ENCODE measurements at regions not wholly inside any gene's neighbourhood (a gene's known extent, or its start where the extent isn't known, plus 50 kb on each side); places are given as distances from the start of the nearest gene placed in this dataset.
"Not testable (repeated sequence)": the region's sequence is repeated elsewhere in the genome, so short reads cannot be mapped to it uniquely, and the experiment has no call there.

DNA sequence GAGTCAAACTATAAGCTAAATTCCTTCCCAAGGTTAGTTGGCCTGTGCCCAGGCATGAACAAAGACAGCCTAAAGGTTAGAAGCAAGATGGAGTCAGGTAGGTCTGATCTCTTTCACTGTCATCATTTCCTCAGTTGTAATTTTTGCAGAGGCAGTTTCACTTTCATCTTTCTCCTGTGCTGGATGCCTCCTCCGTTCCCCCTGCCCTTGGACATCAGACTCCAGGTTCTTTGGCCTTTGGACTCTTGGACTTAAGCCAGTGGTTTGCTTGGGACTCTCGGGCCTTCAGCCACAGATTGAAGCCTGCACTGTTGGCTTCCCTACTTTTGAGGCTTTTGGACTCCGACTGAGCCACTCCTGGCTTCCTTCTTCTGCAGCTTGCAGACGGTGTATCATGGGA is 4013.8 kb upstream of the TPTE start:
- H3K9me3 Mint-ChIP-seq (ENCODE audit: unreplicated experiment); H3K27me3 ChIP-seq (ENCODE audit: insufficient read depth, low read length); H3K36me3 Mint-ChIP-seq (ENCODE audit: low read depth, unreplicated experiment): not testable (repeated sequence)

DNA sequence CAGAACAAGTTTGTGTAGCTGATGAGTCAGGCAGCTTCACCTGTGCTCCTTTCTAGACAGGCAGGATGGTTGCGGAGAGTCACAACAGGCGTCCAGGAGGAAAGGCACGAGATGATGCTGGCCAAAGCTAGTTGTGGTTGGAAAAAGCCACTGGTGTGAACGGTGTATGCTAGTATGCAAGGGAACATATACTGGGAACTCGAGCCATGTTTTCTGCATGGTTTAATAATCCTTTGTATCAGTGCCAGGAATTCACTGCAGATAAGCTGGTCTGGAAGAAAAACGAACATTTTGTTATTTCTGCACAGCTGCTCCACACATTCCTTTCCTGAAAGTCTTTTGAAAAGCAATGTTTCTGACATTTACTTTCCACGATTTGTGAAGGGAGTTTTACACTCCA is 3999.6 kb upstream of the TPTE start:
- H3K9ac ChIP-seq (ENCODE audit: low read length); H3K36me3 Mint-ChIP-seq (ENCODE audit: low read depth, unreplicated experiment); H3K4me2 ChIP-seq (ENCODE audit: low read length); DNase-seq (ENCODE audit: low read depth); H3K4me3 ChIP-seq (ENCODE audit: insufficient read depth, low read depth, low read length); H3K9me3 Mint-ChIP-seq (ENCODE audit: unreplicated experiment); FAIRE-seq; H3K27ac Mint-ChIP-seq (ENCODE audit: unreplicated experiment); H3K79me2 ChIP-seq (ENCODE audit: insufficient read depth, low read length); H3K4me1 Mint-ChIP-seq (ENCODE audit: low read depth, unreplicated experiment); H3K27ac ChIP-seq (ENCODE audit: low read depth, low read length); H3K4me3 Mint-ChIP-seq (ENCODE audit: unreplicated experiment); H3K27me3 ChIP-seq (ENCODE audit: insufficient read depth, low read length); H3K9me3 ChIP-seq (ENCODE audit: insufficient read depth, low read depth, low read length); H3K27me3 Mint-ChIP-seq (ENCODE audit: low read depth, unreplicated experiment); H4K20me1 ChIP-seq (ENCODE audit: insufficient read depth, low read length); H2AFZ ChIP-seq (ENCODE audit: low read depth, low read length); H3K36me3 ChIP-seq (ENCODE audit: insufficient read depth, low read length); H3K4me1 ChIP-seq (ENCODE audit: insufficient read depth, low read length): not testable (repeated sequence)

More for the DNA sequence above, 4013.8 kb upstream of the TPTE start:
- not testable (repeated sequence) for H4K20me1 ChIP-seq (ENCODE audit: insufficient read depth, low read length); H3K36me3 ChIP-seq (ENCODE audit: insufficient read depth, low read length); H3K4me3 Mint-ChIP-seq (ENCODE audit: unreplicated experiment); H3K27ac ChIP-seq (ENCODE audit: low read depth, low read length); H3K4me1 ChIP-seq (ENCODE audit: insufficient read depth, low read length); H3K4me3 ChIP-seq (ENCODE audit: insufficient read depth, low read depth, low read length); H3K27ac Mint-ChIP-seq (ENCODE audit: unreplicated experiment); DNase-seq (ENCODE audit: low read depth); H2AFZ ChIP-seq (ENCODE audit: low read depth, low read length); H3K79me2 ChIP-seq (ENCODE audit: insufficient read depth, low read length); FAIRE-seq; H3K4me2 ChIP-seq (ENCODE audit: low read length); H3K9ac ChIP-seq (ENCODE audit: low read length); H3K27me3 Mint-ChIP-seq (ENCODE audit: low read depth, unreplicated experiment); H3K9me3 ChIP-seq (ENCODE audit: insufficient read depth, low read depth, low read length); H3K4me1 Mint-ChIP-seq (ENCODE audit: low read depth, unreplicated experiment)

DNA sequence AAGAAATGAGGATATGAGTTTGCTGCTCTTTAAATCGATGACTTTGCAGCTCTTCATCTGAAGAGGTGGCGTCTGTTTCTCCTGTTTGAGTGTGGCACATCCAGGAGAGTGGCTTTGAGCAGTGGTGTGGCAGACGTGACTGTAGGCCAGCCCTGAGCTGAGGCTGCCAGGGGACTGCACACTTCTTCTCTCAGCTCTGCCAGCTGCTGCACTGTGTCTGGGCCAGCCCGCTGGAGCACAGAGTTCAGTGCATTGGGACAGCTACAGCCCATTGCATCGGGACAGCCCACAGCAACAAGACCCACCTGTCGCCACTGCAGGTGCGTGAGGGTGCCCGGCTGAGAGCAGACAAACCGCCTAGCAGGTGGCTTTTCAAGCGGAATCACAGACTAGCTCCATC is 3995.2 kb upstream of the TPTE start:
- H3K27ac Mint-ChIP-seq (ENCODE audit: unreplicated experiment); H4K20me1 ChIP-seq (ENCODE audit: insufficient read depth, low read length); H3K27me3 ChIP-seq (ENCODE audit: insufficient read depth, low read length); H3K4me1 Mint-ChIP-seq (ENCODE audit: low read depth, unreplicated experiment); H3K27me3 Mint-ChIP-seq (ENCODE audit: low read depth, unreplicated experiment); H3K27ac ChIP-seq (ENCODE audit: low read depth, low read length); H3K9ac ChIP-seq (ENCODE audit: low read length); FAIRE-seq; H2AFZ ChIP-seq (ENCODE audit: low read depth, low read length); H3K4me1 ChIP-seq (ENCODE audit: insufficient read depth, low read length); DNase-seq (ENCODE audit: low read depth); H3K9me3 Mint-ChIP-seq (ENCODE audit: unreplicated experiment); H3K4me2 ChIP-seq (ENCODE audit: low read length); H3K36me3 ChIP-seq (ENCODE audit: insufficient read depth, low read length); H3K79me2 ChIP-seq (ENCODE audit: insufficient read depth, low read length); H3K4me3 Mint-ChIP-seq (ENCODE audit: unreplicated experiment); H3K4me3 ChIP-seq (ENCODE audit: insufficient read depth, low read depth, low read length); H3K36me3 Mint-ChIP-seq (ENCODE audit: low read depth, unreplicated experiment); H3K9me3 ChIP-seq (ENCODE audit: insufficient read depth, low read depth, low read length): not testable (repeated sequence)

DNA sequence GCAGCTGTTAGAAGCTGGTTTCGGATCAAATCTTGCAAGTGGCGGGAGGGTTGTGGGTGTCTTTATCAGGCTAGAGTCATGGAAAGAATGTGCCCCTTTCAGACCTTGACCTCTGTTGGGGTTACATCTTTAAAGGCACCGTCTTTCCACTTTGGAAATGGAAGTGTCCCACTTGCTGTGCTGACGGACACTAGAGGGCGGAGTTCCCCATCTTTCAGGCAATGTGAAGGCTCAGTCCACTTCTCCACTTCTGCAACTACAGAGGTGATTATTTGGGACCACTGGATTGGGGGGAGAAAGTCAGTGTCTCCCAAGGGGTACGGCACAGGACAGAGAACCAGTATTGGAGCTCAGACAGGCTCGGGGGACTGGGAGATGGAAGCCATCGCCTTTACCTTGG is 3990.7 kb upstream of the TPTE start:
- not testable (repeated sequence) for H3K27me3 Mint-ChIP-seq (ENCODE audit: low read depth, unreplicated experiment); H3K4me1 ChIP-seq (ENCODE audit: insufficient read depth, low read length); H3K9me3 Mint-ChIP-seq (ENCODE audit: unreplicated experiment); H3K4me1 Mint-ChIP-seq (ENCODE audit: low read depth, unreplicated experiment); DNase-seq (ENCODE audit: low read depth); H2AFZ ChIP-seq (ENCODE audit: low read depth, low read length); H3K9me3 ChIP-seq (ENCODE audit: insufficient read depth, low read depth, low read length); H3K9ac ChIP-seq (ENCODE audit: low read length); H3K27ac Mint-ChIP-seq (ENCODE audit: unreplicated experiment); H3K27me3 ChIP-seq (ENCODE audit: insufficient read depth, low read length); H3K79me2 ChIP-seq (ENCODE audit: insufficient read depth, low read length); H3K36me3 ChIP-seq (ENCODE audit: insufficient read depth, low read length); H4K20me1 ChIP-seq (ENCODE audit: insufficient read depth, low read length); FAIRE-seq; H3K27ac ChIP-seq (ENCODE audit: low read depth, low read length); H3K36me3 Mint-ChIP-seq (ENCODE audit: low read depth, unreplicated experiment); H3K4me2 ChIP-seq (ENCODE audit: low read length); H3K4me3 Mint-ChIP-seq (ENCODE audit: unreplicated experiment); H3K4me3 ChIP-seq (ENCODE audit: insufficient read depth, low read depth, low read length)

DNA sequence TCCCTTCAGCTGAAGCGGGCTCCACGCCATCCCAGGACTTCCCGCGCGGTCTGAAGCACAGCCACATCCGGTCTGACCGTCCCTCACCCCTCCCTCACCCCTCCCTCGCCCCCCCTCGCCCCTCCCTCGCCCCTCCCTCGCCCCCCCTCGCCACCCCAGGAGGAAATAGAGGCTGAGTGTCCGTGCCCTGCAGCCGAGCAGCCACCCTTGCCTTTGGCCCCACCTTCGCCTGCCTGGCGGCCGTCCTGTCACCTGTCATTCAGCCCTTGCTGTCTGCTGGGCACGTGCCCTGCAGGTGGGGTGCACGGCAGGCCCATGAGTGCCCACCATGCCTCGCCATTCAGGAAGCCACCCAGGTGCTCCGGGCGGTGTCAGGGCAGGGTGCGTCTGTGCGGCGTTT is 3988.1 kb upstream of the TPTE start:
- not testable (repeated sequence) for H3K4me1 ChIP-seq (ENCODE audit: insufficient read depth, low read length); H4K20me1 ChIP-seq (ENCODE audit: insufficient read depth, low read length); H3K27ac ChIP-seq (ENCODE audit: low read depth, low read length); H3K27me3 Mint-ChIP-seq (ENCODE audit: low read depth, unreplicated experiment); H3K4me1 Mint-ChIP-seq (ENCODE audit: low read depth, unreplicated experiment); H3K4me3 Mint-ChIP-seq (ENCODE audit: unreplicated experiment); FAIRE-seq; DNase-seq (ENCODE audit: low read depth); H3K27ac Mint-ChIP-seq (ENCODE audit: unreplicated experiment); H3K9ac ChIP-seq (ENCODE audit: low read length); H3K4me3 ChIP-seq (ENCODE audit: insufficient read depth, low read depth, low read length); H3K9me3 Mint-ChIP-seq (ENCODE audit: unreplicated experiment); H3K36me3 Mint-ChIP-seq (ENCODE audit: low read depth, unreplicated experiment); H3K4me2 ChIP-seq (ENCODE audit: low read length); H2AFZ ChIP-seq (ENCODE audit: low read depth, low read length); H3K27me3 ChIP-seq (ENCODE audit: insufficient read depth, low read length); H3K36me3 ChIP-seq (ENCODE audit: insufficient read depth, low read length); H3K9me3 ChIP-seq (ENCODE audit: insufficient read depth, low read depth, low read length); H3K79me2 ChIP-seq (ENCODE audit: insufficient read depth, low read length)

DNA sequence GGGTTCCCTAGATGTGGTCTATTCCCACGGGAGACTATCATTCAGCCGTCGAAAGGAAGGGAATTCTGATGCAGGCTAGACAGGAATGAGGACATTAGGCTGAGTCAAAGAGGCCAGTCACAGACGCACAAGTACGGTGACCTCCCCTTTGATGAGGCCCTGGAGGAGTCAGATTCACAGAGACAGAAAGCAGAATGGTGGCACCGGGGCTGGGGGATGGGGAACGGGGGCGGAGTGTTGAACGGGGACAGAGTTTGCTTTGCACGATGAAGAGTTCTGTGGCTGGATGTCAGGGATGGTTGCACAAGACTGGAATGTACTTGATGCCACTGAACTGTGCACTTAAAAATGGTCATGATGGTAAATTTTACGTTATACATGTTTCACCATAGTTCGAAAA is 3983.1 kb upstream of the TPTE start:
- H3K27me3 ChIP-seq (ENCODE audit: insufficient read depth, low read length); H3K27me3 Mint-ChIP-seq (ENCODE audit: low read depth, unreplicated experiment); H3K27ac Mint-ChIP-seq (ENCODE audit: unreplicated experiment); DNase-seq (ENCODE audit: low read depth); H3K4me2 ChIP-seq (ENCODE audit: low read length); H3K79me2 ChIP-seq (ENCODE audit: insufficient read depth, low read length); H3K27ac ChIP-seq (ENCODE audit: low read depth, low read length); FAIRE-seq; H3K9me3 ChIP-seq (ENCODE audit: insufficient read depth, low read depth, low read length); H3K9ac ChIP-seq (ENCODE audit: low read length); H3K9me3 Mint-ChIP-seq (ENCODE audit: unreplicated experiment); H3K4me3 ChIP-seq (ENCODE audit: insufficient read depth, low read depth, low read length); H3K36me3 ChIP-seq (ENCODE audit: insufficient read depth, low read length); H3K4me1 ChIP-seq (ENCODE audit: insufficient read depth, low read length); H4K20me1 ChIP-seq (ENCODE audit: insufficient read depth, low read length); H3K4me3 Mint-ChIP-seq (ENCODE audit: unreplicated experiment); H3K4me1 Mint-ChIP-seq (ENCODE audit: low read depth, unreplicated experiment); H2AFZ ChIP-seq (ENCODE audit: low read depth, low read length); H3K36me3 Mint-ChIP-seq (ENCODE audit: low read depth, unreplicated experiment): not testable (repeated sequence)

Measured in astrocyte (in vitro differentiated cells and primary cell).